HEK293 (cell line): ENCODE measurements at regions not wholly inside any gene's neighbourhood (a gene's known extent, or its start where the extent isn't known, plus 50 kb on each side); places are given as distances from the start of the nearest gene placed in this dataset.

Experiments used
- CTCF ChIA-PET: fragments of 350-600 bp; formaldehyde crosslinking; extraction: SDS; loops from one replicate; lab custom pipeline; 2021; ENCODE audit warnings: antibody characterized with exemption; lab: Yijun Ruan, JAX
- POLR2A ChIA-PET: fragments of 300-600 bp; formaldehyde crosslinking; extraction: SDS; loops from one replicate; lab custom pipeline; 2020; ENCODE audit warnings: antibody characterized with exemption, inconsistent platforms; lab: Yijun Ruan, JAX
- H3K27ac ChIP-seq: fragments of 200-500 bp; sonication (Bioruptor generic); 2 replicates; pipeline ENCODE4 v1.5.1; 2014; ENCODE audit warnings: low read depth, low read length, control low read depth, inconsistent platforms; ENCODE audit errors: extremely low read depth
- H3K36me3 ChIP-seq, 2 experiments: fragments of 200-500 bp in 1 of 2; sonication (Bioruptor generic) in 1 of 2; 1 replicate in 1 of 2; 2 replicates in 1 of 2; pipeline ENCODE4 v1.5.1; 2014 to 2017; ENCODE audit warnings: inconsistent platforms in 2 of 2, low read length in 2 of 2; ENCODE audit not compliant: control insufficient read depth in 2 of 2, insufficient read depth in 1 of 2
- H3K4me1 ChIP-seq: fragments of 200-500 bp; sonication (Bioruptor generic); 2 replicates; pipeline ENCODE4 v1.5.1; 2014; ENCODE audit warnings: mild to moderate bottlenecking, low read length, inconsistent platforms; ENCODE audit not compliant: control insufficient read depth, insufficient read depth
- H3K4me3 ChIP-seq: 2 replicates; pipeline ENCODE4 v1.5.1; 2011; ENCODE audit warnings: low read depth, mild to moderate bottlenecking, control low read depth, low read length, moderate library complexity
- H3K9me3 ChIP-seq: fragments of 200-500 bp; sonication (Bioruptor generic); 2 replicates; pipeline ENCODE4 v1.5.1; 2014; ENCODE audit warnings: low read depth, low read length, inconsistent platforms; ENCODE audit not compliant: control insufficient read depth, insufficient read depth
- EGR2 ChIP-seq: fragments of 450-650 bp; formaldehyde crosslinking; IDR thresholded peaks from 2 replicates; pipeline ENCODE4 v1.5.1; 2016; ENCODE audit warnings: low read depth, missing biosample characterization, missing genetic modification characterization
- GLIS1 ChIP-seq: fragments of 450-650 bp; formaldehyde crosslinking; IDR thresholded peaks from 2 replicates; pipeline ENCODE4 v1.5.1; 2016; ENCODE audit warnings: missing biosample characterization, missing genetic modification characterization
- GLIS2 ChIP-seq: fragments of 450-650 bp; formaldehyde crosslinking; IDR thresholded peaks from 2 replicates; pipeline ENCODE4 v1.5.1; 2016; ENCODE audit warnings: missing biosample characterization, missing genetic modification characterization
- HOXC10 ChIP-seq: sonication (generic); formaldehyde crosslinking; IDR thresholded peaks from 2 replicates; pipeline ENCODE4 v1.8.1; 2023; ENCODE audit warnings: mild to moderate bottlenecking, missing genetic modification reagents
- SCRT2 ChIP-seq: fragments of 450-650 bp; formaldehyde crosslinking; IDR thresholded peaks from 2 replicates; pipeline ENCODE4 v1.5.1; 2016; ENCODE audit warnings: missing biosample characterization, missing genetic modification characterization
- SETDB1 ChIP-seq: IDR thresholded peaks from one replicate; pipeline ENCODE4 v1.6.1; 2017; ENCODE audit warnings: mild to moderate bottlenecking, low read length, moderate library complexity, mixed read lengths; ENCODE audit not compliant: insufficient read length
- SP7 ChIP-seq: fragments of 450-650 bp; formaldehyde crosslinking; IDR thresholded peaks from 2 replicates; pipeline ENCODE4 v1.5.1; 2016; ENCODE audit warnings: missing biosample characterization, missing genetic modification characterization
- WT1 ChIP-seq: fragments of 450-650 bp; formaldehyde crosslinking; IDR thresholded peaks from 2 replicates; pipeline ENCODE4 v1.5.1; 2016; ENCODE audit warnings: missing biosample characterization, missing genetic modification characterization
- ZBTB21 ChIP-seq: fragments of 450-650 bp; formaldehyde crosslinking; IDR thresholded peaks from 2 replicates; pipeline ENCODE4 v1.5.1; 2017; ENCODE audit warnings: missing biosample characterization, missing genetic modification characterization
- ZBTB49 ChIP-seq: fragments of 450-650 bp; formaldehyde crosslinking; IDR thresholded peaks from 2 replicates; pipeline ENCODE4 v1.5.1; 2016; ENCODE audit warnings: missing biosample characterization, missing genetic modification characterization, low read depth
- ZEB2 ChIP-seq: fragments of 450-650 bp; formaldehyde crosslinking; IDR thresholded peaks from 2 replicates; pipeline ENCODE4 v1.5.1; 2016; ENCODE audit warnings: missing biosample characterization, missing genetic modification characterization
- ZFHX2 ChIP-seq: fragments of 450-650 bp; formaldehyde crosslinking; conservative IDR thresholded peaks from 2 replicates; pipeline ENCODE4 v1.5.1; 2016; ENCODE audit warnings: missing biosample characterization, missing genetic modification characterization
- ZIC2 ChIP-seq: fragments of 450-650 bp; formaldehyde crosslinking; IDR thresholded peaks from 2 replicates; pipeline ENCODE4 v1.5.1; 2016; ENCODE audit warnings: missing biosample characterization, missing genetic modification characterization
- ZNF112 ChIP-seq: fragments of 450-650 bp; formaldehyde crosslinking; IDR thresholded peaks from 2 replicates; pipeline ENCODE4 v1.5.0; 2017; ENCODE audit warnings: missing biosample characterization, missing genetic modification characterization
- ZNF24 ChIP-seq: fragments of 450-650 bp; formaldehyde crosslinking; IDR thresholded peaks from 2 replicates; pipeline ENCODE4 v1.5.1; 2016; ENCODE audit warnings: missing biosample characterization, missing genetic modification characterization
- ZNF274 ChIP-seq, 2 experiments: fragments of 200-500 bp in 1 of 2; fragments of 450-650 bp in 1 of 2; sonication (Bioruptor generic) in 1 of 2; formaldehyde crosslinking in 1 of 2; IDR thresholded peaks; 2 replicates each; pipeline versions ENCODE4 v1.5.1 to v1.6.1; 2014 to 2016; ENCODE audit warnings: borderline replicate concordance in 1 of 2, inconsistent platforms in 1 of 2, low read length in 1 of 2, missing biosample characterization in 1 of 2, missing genetic modification characterization in 1 of 2
- ZNF366 ChIP-seq: fragments of 450-650 bp; formaldehyde crosslinking; conservative IDR thresholded peaks from 2 replicates; pipeline ENCODE4 v1.5.1; 2016; ENCODE audit warnings: missing biosample characterization, missing genetic modification characterization
- ZNF394 ChIP-seq: fragments of 450-650 bp; formaldehyde crosslinking; IDR thresholded peaks from 2 replicates; pipeline ENCODE4 v1.5.1; 2016; ENCODE audit warnings: missing biosample characterization, missing genetic modification characterization, mild to moderate bottlenecking, moderate library complexity, borderline replicate concordance
- ZNF423 ChIP-seq: fragments of 450-650 bp; formaldehyde crosslinking; IDR thresholded peaks from 2 replicates; pipeline ENCODE4 v1.5.1; 2016; ENCODE audit warnings: missing biosample characterization, missing genetic modification characterization
- ZNF48 ChIP-seq: fragments of 450-650 bp; formaldehyde crosslinking; IDR thresholded peaks from 2 replicates; pipeline ENCODE4 v1.5.1; 2016; ENCODE audit warnings: missing biosample characterization, missing genetic modification characterization
- ZNF488 ChIP-seq: fragments of 450-650 bp; formaldehyde crosslinking; IDR thresholded peaks from 2 replicates; pipeline ENCODE4 v1.5.1; 2016; ENCODE audit warnings: missing biosample characterization, missing genetic modification characterization
- ZNF548 ChIP-seq: fragments of 450-650 bp; formaldehyde crosslinking; IDR thresholded peaks from 2 replicates; pipeline ENCODE4 v1.5.1; 2016; ENCODE audit warnings: missing biosample characterization, missing genetic modification characterization
- ZNF580 ChIP-seq: fragments of 450-650 bp; formaldehyde crosslinking; IDR thresholded peaks from 2 replicates; pipeline ENCODE4 v1.5.1; 2016; ENCODE audit warnings: missing biosample characterization, missing genetic modification characterization
- ZNF610 ChIP-seq: fragments of 450-650 bp; formaldehyde crosslinking; IDR thresholded peaks from 2 replicates; pipeline ENCODE4 v1.5.1; 2016; ENCODE audit warnings: missing biosample characterization, missing genetic modification characterization, borderline replicate concordance
- ZNF629 ChIP-seq: fragments of 450-650 bp; formaldehyde crosslinking; IDR thresholded peaks from 2 replicates; pipeline ENCODE4 v1.5.1; 2017; ENCODE audit warnings: missing biosample characterization, missing genetic modification characterization
- TF ChIP-seq, protein P1 (sequence below): fragments of 450-650 bp; formaldehyde crosslinking; IDR thresholded peaks from 2 replicates; pipeline ENCODE4 v1.5.1; 2017; ENCODE audit warnings: missing biosample characterization, missing genetic modification characterization
- TF ChIP-seq, protein P2 (sequence below): fragments of 450-650 bp; formaldehyde crosslinking; IDR thresholded peaks from 2 replicates; pipeline ENCODE4 v1.5.1; 2017; ENCODE audit warnings: missing biosample characterization, missing genetic modification characterization
- TF ChIP-seq, protein P3 (sequence below): fragments of 450-650 bp; formaldehyde crosslinking; IDR thresholded peaks from 2 replicates; pipeline ENCODE4 v1.5.1; 2017; ENCODE audit warnings: missing biosample characterization, missing genetic modification characterization

DNA sequence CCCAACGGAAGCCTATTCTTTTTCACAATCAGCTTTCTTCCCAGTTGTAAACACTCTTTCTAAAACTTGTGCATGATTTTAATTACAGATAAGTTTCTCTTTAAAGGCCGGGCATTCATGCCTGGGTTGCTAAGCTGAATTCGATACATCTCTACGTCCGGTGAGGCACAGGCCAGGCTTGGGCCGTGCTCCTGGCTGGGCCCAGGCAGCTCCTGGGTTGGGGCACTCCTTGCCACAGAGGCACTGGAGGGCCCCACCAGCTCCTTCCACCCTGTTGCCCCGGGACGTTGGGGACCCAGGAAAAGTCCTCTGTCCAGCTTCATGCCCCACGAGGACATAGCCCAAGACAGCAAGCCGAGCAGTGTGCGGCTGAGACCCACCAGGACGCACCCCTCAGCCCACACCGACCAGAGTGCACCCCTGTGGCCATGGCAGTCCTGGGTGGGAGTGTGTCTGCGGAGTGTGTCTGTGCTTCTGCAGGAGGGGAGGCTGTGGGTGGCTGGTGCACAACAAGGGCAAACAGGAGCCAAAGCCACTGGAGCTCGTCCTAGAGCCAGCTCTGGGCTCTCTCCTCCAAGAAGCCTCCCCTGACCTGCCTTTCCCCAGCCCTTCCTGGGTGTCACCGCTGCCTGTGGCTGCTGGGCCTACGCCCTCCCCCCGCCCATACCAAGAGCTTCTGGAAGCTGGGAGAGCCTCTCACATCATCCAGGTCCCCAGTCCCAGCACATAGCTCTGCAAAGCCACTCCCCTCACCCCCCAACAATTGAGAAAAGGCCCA lies 128.0 kb upstream of the NKX1-1 start (continued):
- TF ChIP-seq WT1 (no peak), ZNF112 (tag by site-specific recombination) (no peak), ZNF548 (tag by site-specific recombination) (no peak), SCRT2 (tag by site-specific recombination) (no peak), ZNF366 (tag by site-specific recombination) (no peak), ZNF423 (no peak), HOXC10 (CRISPR knock-in tag) (no peak), ZNF580 (tag by site-specific recombination) (no peak), GLIS2 (no peak)
- TF ChIP-seq, protein P1, sequence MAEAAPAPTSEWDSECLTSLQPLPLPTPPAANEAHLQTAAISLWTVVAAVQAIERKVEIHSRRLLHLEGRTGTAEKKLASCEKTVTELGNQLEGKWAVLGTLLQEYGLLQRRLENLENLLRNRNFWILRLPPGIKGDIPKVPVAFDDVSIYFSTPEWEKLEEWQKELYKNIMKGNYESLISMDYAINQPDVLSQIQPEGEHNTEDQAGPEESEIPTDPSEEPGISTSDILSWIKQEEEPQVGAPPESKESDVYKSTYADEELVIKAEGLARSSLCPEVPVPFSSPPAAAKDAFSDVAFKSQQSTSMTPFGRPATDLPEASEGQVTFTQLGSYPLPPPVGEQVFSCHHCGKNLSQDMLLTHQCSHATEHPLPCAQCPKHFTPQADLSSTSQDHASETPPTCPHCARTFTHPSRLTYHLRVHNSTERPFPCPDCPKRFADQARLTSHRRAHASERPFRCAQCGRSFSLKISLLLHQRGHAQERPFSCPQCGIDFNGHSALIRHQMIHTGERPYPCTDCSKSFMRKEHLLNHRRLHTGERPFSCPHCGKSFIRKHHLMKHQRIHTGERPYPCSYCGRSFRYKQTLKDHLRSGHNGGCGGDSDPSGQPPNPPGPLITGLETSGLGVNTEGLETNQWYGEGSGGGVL = no peak
- TF ChIP-seq, protein P2, sequence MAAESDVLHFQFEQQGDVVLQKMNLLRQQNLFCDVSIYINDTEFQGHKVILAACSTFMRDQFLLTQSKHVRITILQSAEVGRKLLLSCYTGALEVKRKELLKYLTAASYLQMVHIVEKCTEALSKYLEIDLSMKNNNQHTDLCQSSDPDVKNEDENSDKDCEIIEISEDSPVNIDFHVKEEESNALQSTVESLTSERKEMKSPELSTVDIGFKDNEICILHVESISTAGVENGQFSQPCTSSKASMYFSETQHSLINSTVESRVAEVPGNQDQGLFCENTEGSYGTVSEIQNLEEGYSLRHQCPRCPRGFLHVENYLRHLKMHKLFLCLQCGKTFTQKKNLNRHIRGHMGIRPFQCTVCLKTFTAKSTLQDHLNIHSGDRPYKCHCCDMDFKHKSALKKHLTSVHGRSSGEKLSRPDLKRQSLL (tag by site-specific recombination) = peak; percentile 60; the same call in 1 of the 2 replicates

- CTCF ChIA-PET = no interaction called here
- Histone ChIP-seq H3K9me3 (no peaks in the 10 kb centered on the region), H3K4me1 (no peaks in the 10 kb centered on the region), H3K27ac (no peak overlapping the region), H3K36me3 (no peaks in the 10 kb centered on the region), H3K4me3 (no peak overlapping the region)
- POLR2A ChIA-PET = interaction anchor here (0.5 kb wide), 1 partner anchor 1188 kb away, joined by 4 read pairs; no protein-coding TSS in a partner anchor
- peak; percentile 99 for TF ChIP-seq ZIC2 (tag by site-specific recombination)
- TF ChIP-seq WT1 = no peak; the same call in 1 of the 2 replicates
- no peak for TF ChIP-seq ZNF24 (tag by site-specific recombination)
- peak; percentile 34; the same call in 1 of the 2 replicates for TF ChIP-seq ZNF394
- TF ChIP-seq ZNF610 (tag by site-specific recombination) = no peak
- TF ChIP-seq EGR2 = no peak
- TF ChIP-seq GLIS1 (tag by site-specific recombination) = peak; percentile 82
- TF ChIP-seq ZNF274 (IDR thresholded peaks at IDR 0.05; ENCODE audit: low read length) = no peak
- no peak for TF ChIP-seq ZNF274 (tag by site-specific recombination; IDR thresholded peaks at IDR 0.05; ENCODE audit: borderline replicate concordance)
- TF ChIP-seq, protein P3, sequence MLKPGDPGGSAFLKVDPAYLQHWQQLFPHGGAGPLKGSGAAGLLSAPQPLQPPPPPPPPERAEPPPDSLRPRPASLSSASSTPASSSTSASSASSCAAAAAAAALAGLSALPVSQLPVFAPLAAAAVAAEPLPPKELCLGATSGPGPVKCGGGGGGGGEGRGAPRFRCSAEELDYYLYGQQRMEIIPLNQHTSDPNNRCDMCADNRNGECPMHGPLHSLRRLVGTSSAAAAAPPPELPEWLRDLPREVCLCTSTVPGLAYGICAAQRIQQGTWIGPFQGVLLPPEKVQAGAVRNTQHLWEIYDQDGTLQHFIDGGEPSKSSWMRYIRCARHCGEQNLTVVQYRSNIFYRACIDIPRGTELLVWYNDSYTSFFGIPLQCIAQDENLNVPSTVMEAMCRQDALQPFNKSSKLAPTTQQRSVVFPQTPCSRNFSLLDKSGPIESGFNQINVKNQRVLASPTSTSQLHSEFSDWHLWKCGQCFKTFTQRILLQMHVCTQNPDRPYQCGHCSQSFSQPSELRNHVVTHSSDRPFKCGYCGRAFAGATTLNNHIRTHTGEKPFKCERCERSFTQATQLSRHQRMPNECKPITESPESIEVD = peak; percentile 78
- no peak for TF ChIP-seq ZEB2
- no peak for TF ChIP-seq ZBTB21 (tag by site-specific recombination)
- peak; percentile 96 for TF ChIP-seq ZNF488 (tag by site-specific recombination)
- TF ChIP-seq SETDB1 = peak; percentile 27
- TF ChIP-seq ZNF423 = peak; percentile 89
- no peak for TF ChIP-seq ZBTB49 (tag by site-specific recombination)
- TF ChIP-seq ZNF629 = peak; percentile 70
- TF ChIP-seq SP7 (tag by site-specific recombination) = peak; percentile 94
- TF ChIP-seq ZFHX2 (tag by site-specific recombination) = no peak
- TF ChIP-seq ZNF48 = no peak
Observed at GRCh38 chr4:1533501-1534064, 127.3 kb upstream of the NKX1-1 start.
